ENCODE measurements at regions not wholly inside any gene's neighbourhood (a gene's known extent, or its start where the extent isn't known, plus 50 kb on each side); places are given as distances from the start of the nearest gene placed in this dataset.
A peak's percentile ranks its signal among the peaks of the same experiment; 100 is the strongest.

- DNase-seq: no peak
Measured at GRCh38 chr3:27865731-27866130, 143.6 kb upstream of the EOMES start.

DNA sequence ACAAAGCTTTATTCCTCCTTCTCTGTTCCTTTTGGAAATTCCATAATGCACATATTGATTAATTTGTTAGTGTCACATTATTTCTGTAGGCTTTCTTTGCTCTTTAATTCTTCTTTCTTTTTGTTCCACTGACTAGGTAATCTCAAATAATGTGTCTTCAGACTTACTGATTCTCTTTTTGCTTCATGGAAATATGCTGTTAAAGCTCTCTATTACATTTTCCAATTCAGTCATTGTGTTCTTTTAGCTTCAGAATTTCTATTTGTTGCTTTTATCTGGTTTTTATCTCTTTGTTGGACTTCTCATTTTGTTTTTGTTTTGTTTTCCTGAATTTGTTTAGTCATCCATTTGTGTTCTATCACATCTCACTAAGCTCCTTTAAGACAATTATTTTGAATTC lies 147.0 kb upstream of the EOMES start:
- DNase-seq: no peak

- DNase-seq: no peak
Measured at GRCh38 chr3:27877061-27878013, 155.2 kb upstream of the EOMES start.

- DNase-seq: no peak
Measured at GRCh38 chr3:27878014-27878383, 155.9 kb upstream of the EOMES start.

GRCh38 chr3:27880969-27881892 lies 159.1 kb upstream of the EOMES start:
- peak; percentile 54 for DNase-seq

GRCh38 chr3:27883266-27883665 lies 161.1 kb upstream of the EOMES start:
- no peak for DNase-seq

- no peak for DNase-seq
Measured at GRCh38 chr3:27885641-27886040, 163.5 kb upstream of the EOMES start.

GRCh38 chr3:27888562-27888961 lies 166.4 kb upstream of the EOMES start:
- no peak for DNase-seq

DNA sequence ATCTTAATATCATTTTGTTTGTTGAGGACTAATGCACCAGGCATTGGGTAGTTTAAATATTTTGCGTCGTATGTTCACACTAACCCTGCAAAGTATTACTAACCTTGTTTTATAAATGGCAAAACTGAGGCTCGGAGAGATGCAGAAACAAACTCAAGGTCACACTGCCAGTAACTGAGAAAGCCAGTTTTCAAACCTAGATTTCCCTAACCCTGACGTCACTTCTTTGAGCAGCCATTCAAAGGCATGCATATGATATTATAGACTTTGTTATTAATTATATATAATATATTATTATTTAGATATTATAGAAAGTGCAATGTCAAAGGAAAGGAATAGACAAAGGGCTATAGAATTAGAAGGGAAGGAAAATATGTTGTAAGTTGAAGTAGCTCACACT lies 167.6 kb upstream of the EOMES start:
- no peak for DNase-seq

- no peak for DNase-seq
Measured at GRCh38 chr3:27900316-27900715, 178.2 kb upstream of the EOMES start.

DNA sequence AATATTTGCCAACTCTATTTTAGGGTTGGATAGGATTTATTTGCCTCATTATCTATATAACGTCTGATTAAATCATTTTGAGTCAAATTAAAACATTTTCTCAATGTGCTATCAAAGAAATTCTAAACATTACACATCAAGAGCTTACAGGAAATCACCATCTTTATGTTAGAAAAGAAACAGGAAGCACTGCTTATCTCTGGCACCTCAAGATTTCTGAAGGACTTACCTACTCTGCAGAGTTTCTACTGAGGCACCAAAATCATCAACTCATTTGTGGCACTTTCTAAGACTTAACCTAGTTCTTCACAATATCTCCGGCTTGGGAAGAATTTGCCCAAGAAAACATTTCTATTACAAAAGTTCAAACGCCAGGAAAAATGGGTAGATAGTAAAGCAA lies 181.3 kb upstream of the EOMES start:
- no peak for DNase-seq

DNA sequence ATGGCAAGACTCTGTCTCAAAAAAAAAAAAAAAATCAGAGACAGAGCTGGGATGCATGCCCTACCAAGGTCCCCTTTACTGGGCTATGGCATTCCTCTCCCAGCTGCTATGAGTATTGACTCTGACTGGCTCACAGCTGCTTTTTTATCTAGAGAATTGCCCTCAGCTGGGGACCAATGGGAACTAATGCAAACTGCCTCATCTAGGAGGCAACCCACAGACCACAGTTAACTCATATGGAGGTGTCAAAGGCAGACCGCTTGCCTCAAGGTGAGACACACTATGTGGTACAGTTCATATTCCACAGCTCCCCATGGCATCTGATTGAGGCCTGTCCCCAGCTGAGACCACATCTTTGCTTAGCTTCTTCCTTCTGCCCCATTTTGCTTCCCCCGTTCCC lies 183.5 kb upstream of the EOMES start:
- no peak for DNase-seq

DNA sequence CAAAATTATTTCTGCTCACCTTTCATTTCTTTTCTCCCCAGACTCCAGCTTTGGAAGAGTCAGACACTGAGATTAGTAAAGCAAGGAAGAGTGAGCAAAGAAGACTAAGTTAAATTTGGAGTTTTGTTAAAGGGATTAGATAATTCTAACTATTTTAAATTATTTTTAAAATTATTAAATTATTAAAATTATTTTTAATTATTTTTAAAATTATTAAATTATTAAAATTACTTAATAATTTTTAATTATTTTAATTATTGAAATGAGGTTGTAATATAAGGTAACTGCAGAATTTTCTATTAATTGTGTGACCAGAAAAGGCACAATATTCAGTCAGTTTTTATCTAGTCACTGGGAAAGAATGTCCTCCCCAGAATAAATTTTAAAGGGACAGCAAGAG lies 185.0 kb upstream of the EOMES start:
- no peak for DNase-seq

DNA sequence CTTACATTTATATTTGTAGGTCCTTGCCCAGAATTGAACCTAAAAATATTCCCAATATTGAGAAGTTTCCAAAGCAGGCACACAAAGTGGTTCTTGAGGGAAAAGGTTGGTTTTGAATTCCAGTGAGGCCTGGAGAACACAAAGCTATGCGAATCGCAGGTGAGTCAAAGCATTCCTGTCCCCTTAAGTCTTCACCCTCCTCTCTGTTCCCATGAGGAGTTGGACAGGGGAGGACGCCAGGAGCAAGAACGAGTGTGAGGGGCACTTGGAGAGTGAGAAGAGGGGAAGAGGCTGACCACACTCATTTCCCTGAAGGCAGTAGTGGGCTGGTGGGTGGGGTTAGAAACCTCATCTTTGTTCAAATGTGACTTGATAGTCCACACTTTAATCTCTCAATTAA lies 185.8 kb upstream of the EOMES start:
- DNase-seq: no peak

DNA sequence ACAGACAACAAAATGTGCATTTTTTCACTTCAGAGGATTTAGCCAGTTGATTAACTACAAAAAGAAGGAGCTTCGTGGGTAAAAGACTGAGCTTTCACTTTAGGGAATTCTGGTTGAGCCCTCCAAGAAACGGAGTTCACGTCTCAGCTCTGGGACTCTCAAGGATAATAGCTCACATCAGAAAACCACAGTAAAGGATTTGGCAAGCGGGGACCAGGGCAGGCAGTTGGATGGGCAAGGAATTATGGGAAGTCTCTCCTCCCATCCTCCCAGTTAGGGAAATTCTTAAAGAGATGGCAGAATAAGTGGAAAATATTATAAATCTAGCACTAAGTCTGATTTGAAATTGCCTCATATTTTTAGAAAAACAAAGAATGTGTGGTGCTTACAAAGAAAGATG lies 188.3 kb upstream of the EOMES start:
- DNase-seq: no peak

GRCh38 chr3:27914199-27914598 lies 192.1 kb upstream of the EOMES start:
- no peak for DNase-seq

DNA sequence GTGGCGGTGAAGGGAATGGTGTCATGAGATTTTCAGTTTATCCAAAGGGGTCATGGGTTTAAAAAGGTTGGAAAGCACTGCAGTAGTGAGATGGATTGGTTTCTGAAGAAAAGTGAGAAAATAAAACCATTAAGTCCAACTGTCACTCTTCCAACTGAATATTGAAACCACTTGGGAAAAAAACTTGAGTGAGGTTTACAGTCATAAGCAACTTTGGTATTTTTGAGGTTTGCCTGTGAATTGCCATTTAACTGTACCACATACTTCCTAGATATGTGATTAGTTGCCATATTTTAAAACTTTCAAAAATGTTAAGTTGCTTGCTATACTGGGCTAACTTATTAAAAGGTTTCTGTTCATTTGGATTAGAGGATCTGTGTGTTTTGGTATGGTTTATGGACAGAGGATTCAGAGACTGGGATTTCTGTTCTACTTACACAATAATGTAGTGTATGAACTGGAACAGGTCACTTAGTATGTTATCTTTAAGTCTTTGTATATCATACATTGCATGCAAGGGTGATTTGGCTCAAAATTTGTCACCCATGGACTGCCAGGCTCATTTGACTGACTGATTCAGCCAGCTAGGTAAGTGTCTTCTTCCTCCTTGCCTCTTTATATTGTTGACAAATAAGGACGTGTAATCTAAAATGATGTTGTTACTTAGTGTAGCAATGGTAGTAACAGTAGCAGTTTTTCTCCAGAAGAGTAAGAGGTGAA lies 201.4 kb upstream of the EOMES start:
- DNase-seq: no peak

- no peak for DNase-seq
Measured at GRCh38 chr3:27927882-27928281, 205.8 kb upstream of the EOMES start.

- DNase-seq: no peak
Measured at GRCh38 chr3:27930052-27930602, 208.0 kb upstream of the EOMES start.

DNA sequence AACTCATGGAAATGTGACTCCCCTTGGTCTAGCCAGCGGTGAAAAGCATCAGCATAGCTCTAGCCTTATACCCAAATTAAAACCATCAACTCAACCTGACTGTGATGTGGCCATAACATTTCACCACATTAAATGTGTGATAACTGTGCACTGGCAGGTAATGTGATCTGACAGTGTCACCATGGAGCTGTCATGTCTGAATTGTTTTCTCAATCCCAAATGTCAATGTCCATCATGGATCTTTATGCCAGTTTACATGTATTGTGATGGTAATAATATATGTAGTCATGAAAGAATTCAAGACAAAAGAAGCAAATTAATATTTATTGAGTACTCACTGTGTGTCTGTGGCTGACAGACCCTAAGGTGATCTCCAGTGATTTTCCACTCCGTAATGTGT lies 213.4 kb upstream of the EOMES start:
- DNase-seq: no peak

DNA sequence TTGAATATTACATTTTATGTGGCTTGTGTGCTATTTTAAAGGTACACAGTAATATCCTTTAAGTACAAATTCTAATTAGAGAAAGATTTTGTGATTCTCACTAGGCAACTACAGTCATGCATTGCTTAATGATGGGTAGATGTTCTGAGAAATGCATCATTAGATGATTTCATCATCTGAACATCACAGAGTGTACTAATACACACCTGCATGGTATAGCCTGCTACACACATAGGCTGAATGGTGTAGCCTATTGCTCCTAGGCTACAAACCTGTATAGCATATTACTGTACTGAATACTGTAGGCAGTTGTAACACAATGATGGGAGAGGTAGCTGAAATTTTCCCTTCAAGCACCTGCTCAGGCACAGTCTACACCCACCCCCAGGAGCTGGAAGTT lies 217.4 kb upstream of the EOMES start:
- no peak for DNase-seq

DNA sequence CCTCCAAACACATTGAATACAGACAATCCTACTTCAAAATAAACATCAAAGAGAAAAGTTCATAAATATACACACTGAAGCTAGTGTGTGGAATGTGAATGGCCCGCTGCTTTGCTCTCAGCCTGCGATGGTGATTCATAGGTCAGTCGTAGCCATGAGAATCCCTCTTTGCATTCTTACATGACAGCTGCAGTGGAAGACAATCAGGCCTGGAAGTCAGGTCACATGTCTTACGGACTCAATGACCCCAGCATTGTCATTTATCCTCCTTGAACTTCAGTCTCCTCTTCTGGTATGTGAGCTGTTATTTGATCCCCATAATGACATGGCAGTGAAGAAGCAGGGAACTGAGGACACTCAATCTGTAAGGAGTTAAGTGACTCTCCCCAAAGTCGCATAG lies 217.8 kb upstream of the EOMES start:
- DNase-seq: no peak

DNA sequence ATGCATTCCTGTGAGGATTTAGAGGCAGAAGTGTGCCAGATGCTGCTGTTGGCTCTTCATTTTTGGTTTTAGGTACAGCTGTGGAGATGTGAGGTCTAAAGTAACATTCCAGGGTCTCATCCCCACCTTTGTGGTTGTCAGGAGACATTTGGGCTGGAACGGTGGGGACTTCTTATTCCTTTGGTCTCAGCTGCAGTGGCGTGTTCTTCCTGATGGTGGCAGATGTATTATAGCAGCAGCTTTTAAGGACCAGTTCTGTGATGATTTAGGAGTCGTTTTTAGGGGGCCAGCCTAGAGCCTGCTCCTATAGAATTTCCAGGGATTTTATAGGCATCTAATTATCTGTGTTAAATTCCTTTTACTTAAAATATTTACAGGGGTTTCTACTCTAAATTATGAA lies 221.0 kb upstream of the EOMES start:
- no peak for DNase-seq
